ENCODE measurements at regions not wholly inside any gene's neighbourhood (a gene's known extent, or its start where the extent isn't known, plus 50 kb on each side); places are given as distances from the start of the nearest gene placed in this dataset.

DNA sequence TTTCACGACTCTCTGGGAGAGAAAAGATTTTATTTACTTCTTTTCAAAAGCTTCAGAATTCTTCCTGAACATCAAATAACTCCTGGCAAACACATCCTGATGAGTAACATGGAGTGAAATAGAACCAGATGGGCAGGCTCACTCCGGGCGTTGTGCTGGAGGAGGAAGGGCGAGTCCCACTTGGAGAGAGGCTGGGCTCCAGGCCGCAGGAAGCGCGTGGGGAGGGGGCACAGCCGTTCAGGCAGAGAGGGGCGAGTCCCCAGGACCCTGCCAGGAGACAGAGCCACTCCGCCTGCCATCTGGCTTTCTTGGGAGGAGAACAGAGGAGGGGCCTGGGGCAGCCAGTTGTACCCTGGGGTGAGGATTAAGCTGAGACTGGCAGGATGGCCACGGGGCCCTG is 265.9 kb upstream of the ZMIZ1 start:
- DNase-seq (peak; percentile 58 to 71), ATAC-seq (peak; percentile 37 to 71 (median 58))
- Histone ChIP-seq H3K27me3 (no peaks in the 10 kb centered on the region), H3K36me3 (no peaks in the 10 kb centered on the region), H3K4me1 (peaks cover 20 to 66% (median 46%) of the 10 kb centered on the region in 9 donors), H3K4me3 (no peak overlapping the region), H3K9me3 (no peaks in the 10 kb centered on the region), H3K27ac (peak overlapping the region in 9 of 10 donors; percentile 31 to 89 (median 74))
- TF ChIP-seq, protein P1, sequence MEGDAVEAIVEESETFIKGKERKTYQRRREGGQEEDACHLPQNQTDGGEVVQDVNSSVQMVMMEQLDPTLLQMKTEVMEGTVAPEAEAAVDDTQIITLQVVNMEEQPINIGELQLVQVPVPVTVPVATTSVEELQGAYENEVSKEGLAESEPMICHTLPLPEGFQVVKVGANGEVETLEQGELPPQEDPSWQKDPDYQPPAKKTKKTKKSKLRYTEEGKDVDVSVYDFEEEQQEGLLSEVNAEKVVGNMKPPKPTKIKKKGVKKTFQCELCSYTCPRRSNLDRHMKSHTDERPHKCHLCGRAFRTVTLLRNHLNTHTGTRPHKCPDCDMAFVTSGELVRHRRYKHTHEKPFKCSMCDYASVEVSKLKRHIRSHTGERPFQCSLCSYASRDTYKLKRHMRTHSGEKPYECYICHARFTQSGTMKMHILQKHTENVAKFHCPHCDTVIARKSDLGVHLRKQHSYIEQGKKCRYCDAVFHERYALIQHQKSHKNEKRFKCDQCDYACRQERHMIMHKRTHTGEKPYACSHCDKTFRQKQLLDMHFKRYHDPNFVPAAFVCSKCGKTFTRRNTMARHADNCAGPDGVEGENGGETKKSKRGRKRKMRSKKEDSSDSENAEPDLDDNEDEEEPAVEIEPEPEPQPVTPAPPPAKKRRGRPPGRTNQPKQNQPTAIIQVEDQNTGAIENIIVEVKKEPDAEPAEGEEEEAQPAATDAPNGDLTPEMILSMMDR (IDR thresholded peaks at IDR 0.05): no peak
- intact Hi-C loops (cut with DNase I): loop anchor here in 3 of 10 donors (5.0 to 10.0 kb wide), 2 partner anchors 262 to 264 kb away; partner anchors contain the start of gene ZMIZ1 (in 3 of the 3)
- WGBS, 2 donors: 50 to 52% methylated on average over 11 of the region's 11 CpGs

DNA sequence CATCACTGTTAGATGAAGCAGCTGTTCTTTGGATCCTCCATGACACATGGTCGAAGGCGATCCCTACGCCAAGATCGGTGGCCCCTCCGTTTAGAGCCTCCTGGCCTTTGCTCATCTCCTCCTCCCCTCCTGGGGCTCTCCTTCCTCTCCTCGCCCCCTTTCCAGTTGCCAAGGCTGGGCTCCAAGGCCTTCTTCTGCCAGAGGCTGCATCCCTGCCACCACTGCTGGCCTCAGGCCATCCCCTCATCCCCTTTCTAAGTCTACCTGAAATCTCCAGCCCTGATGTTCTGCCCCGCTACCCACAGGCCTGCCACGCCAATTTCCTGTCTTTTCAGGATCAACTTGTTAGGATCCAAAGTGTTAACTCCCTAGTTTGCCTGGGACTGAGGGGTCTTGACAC is 265.1 kb upstream of the ZMIZ1 start:
- ATAC-seq (no peak), DNase-seq (no peak)
- Histone ChIP-seq H3K27me3 (no peaks in the 10 kb centered on the region), H3K36me3 (no peaks in the 10 kb centered on the region), H3K9me3 (no peaks in the 10 kb centered on the region), H3K4me3 (no peak overlapping the region), H3K4me1 (peaks cover 20 to 70% (median 46%) of the 10 kb centered on the region in 9 donors), H3K27ac (peak overlapping the region in 7 of 10 donors; percentile 71 to 89 (median 74))
- intact Hi-C loops (cut with DNase I): loop anchor here in 3 of 10 donors (5.0 to 10.0 kb wide), 2 partner anchors 261 to 264 kb away; partner anchors contain the start of gene ZMIZ1 (in 3 of the 3)
- 88 to 90% methylated on average over 8 of the region's 8 CpGs for WGBS, 2 donors
- TF ChIP-seq, protein P1 (IDR thresholded peaks at IDR 0.05): no peak

DNA sequence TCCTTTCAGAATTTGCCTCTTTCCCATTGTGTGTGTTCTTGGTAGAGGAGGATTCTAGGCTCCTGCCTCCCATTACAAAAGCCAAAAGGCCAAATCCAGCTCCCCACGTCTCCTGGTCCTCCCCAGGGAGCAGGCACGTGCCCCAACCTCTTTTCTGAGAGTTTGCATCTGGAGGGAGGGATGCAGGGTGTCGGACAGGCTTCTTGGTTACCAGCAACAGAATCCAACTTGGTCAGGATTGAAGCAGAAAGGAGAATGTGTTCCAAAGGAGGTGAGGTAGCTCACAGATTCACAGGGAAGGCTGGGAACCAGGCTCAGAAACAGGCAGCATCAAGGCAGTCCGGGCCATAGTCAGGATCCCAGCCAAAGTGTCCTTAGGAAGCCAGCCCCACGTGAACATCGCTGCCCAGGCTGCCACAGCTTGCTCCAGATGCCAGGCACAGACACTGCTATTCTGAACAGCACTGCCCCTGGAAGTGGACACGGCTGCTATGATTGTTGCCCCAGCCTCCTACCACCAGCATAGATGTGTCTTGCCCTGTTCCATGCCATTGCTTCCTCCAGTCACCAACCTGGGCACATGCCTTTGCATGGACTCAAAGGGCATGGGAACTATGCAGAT is 264.2 kb upstream of the ZMIZ1 start:
- H3K4me1 ChIP-seq: peaks cover 20 to 71% (median 46%) of the 10 kb centered on the region in 9 donors
- no peak overlapping the region for H3K4me3 ChIP-seq
- no peaks in the 10 kb centered on the region for H3K9me3 ChIP-seq
- WGBS, 2 donors: 50 to 56% methylated on average over 7 of the region's 7 CpGs
- H3K27me3 ChIP-seq: no peaks in the 10 kb centered on the region
- DNase-seq (peak; percentile 49 to 57), ATAC-seq (peak; percentile 21 to 74 (median 48))
- TF ChIP-seq, protein P1 (IDR thresholded peaks at IDR 0.05): no peak
- H3K36me3 ChIP-seq: no peaks in the 10 kb centered on the region
- H3K27ac ChIP-seq: peak overlapping the region in 9 of 10 donors; percentile 25 to 89 (median 74)
- intact Hi-C loops (cut with DNase I): loop anchor here in 3 of 10 donors (5.0 to 10.0 kb wide), 2 partner anchors 260 to 263 kb away; partner anchors contain the start of gene ZMIZ1 (in 3 of the 3)

DNA sequence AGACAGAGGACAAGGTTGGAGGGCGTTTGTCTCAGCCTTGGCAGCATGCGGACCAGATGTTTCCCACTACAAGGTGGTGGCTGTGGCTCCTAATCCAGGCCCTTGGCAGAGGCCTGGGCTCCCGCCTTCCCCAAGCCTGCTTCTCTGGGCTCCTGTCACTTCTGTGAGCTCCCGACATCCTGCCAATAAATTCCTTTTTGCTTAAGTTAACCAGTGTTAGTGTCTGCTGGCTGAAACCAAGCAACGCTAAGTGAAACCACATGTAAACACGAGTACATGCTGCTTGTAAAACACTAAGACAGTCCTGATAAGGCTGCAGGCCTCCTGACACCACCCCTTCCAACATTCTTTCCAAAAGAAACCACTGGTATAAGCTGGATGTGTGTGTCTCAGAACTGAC is 263.6 kb upstream of the ZMIZ1 start:
- Histone ChIP-seq H3K27me3 (no peaks in the 10 kb centered on the region), H3K9me3 (no peaks in the 10 kb centered on the region), H3K4me3 (no peak overlapping the region), H3K4me1 (peaks cover 20 to 71% (median 46%) of the 10 kb centered on the region in 9 donors), H3K27ac (peak overlapping the region in 9 of 10 donors; percentile 25 to 89 (median 74)), H3K36me3 (no peaks in the 10 kb centered on the region)
- intact Hi-C loops (cut with DNase I): loop anchor here in 2 of 10 donors (10.0 kb wide), 1 partner anchor 260 kb away; the partner anchor contains the start of gene ZMIZ1 (in 2 of the 2)
- DNase-seq (peak; percentile 77 to 78), ATAC-seq (peak; percentile 85 to 93 (median 88))
- 18 to 38% methylated on average over 6 of the region's 6 CpGs for WGBS, 2 donors
- TF ChIP-seq, protein P1 (IDR thresholded peaks at IDR 0.05): no peak
